ENCODE measurements at regions not wholly inside any gene's neighbourhood (a gene's known extent, or its start where the extent isn't known, plus 50 kb on each side); places are given as distances from the start of the nearest gene placed in this dataset.

DNA sequence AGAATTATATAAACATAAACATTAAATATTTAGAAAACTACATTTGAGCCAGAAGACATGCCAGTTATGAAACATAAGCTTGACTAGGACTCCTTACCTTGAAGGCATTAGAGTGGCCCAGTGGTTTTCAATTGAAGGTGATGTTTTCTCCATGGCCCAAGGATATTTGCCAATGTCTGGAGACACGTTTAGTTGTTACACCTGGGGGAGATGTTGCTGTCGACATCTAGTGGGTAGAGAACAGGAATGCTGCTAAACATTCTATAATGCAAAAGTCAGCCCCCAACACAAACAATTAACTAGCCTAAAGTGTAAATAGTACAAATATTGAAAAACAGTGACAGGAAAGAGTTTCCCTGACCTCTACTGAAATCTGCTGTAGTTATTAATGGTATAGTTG lies 200.9 kb upstream of the HS3ST5 start:
- no peaks in the 10 kb centered on the region for H3K36me3 Mint-ChIP-seq (ENCODE audit: low read depth)

DNA sequence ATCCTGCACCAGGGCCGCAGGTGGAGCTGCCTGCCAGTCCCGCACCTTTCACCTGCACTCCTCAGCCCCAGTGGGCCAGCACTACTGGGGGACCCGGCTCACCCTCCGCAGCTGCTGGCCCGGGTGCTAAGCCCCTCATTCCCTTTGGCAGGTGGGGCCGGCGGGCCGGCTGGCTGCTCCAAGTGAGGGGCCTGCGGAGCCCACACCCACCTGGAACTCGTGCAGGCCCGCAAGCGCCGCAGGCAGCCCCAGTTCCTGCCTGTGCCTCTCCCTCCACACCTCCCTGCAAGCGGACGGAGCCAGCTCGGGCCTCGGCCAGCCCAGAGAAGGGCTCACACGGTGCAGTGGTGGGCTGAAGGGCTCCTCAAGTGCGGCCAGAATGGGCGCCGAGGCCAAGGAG lies 199.0 kb upstream of the HS3ST5 start:
- POLR2A ChIA-PET = no interaction called here
- Mint-ChIP-seq H3K36me3 (ENCODE audit: low read depth) (no peaks in the 10 kb centered on the region), H3K4me3 (no peak overlapping the region), H3K27me3 (no peaks in the 10 kb centered on the region), H3K27ac (no peak overlapping the region), H3K4me1 (no peaks in the 10 kb centered on the region), H3K9me3 (peaks cover 8% of the 10 kb centered on the region)
- CTCF ChIA-PET = no interaction called here
- no peak for DNase-seq

More for the DNA sequence above, 200.9 kb upstream of the HS3ST5 start:
- Mint-ChIP-seq H3K4me3 (no peak overlapping the region), H3K4me1 (no peaks in the 10 kb centered on the region), H3K27me3 (no peaks in the 10 kb centered on the region), H3K27ac (no peak overlapping the region), H3K9me3 (peaks cover 8% of the 10 kb centered on the region)
- POLR2A ChIA-PET = no interaction called here
- DNase-seq = no peak
- CTCF ChIA-PET = no interaction called here

DNA sequence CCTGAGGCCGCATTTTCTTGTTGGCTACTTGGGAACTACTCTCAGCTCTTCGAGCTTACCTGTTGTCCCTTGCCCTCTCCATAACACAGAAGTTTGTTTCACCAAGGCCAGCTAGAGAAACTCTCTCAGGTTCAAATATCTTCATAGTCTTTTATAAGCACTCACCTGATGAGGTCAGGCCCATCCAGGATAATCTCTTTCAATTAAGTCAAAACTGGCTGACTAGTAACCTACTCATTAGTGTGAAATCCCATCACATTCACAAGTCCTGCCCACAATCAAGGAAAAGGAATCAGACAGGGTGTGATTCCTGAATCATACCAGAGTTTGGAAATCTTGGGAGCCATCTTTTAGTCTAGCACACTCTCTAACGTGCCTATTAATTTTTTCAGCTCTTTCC lies 195.2 kb upstream of the HS3ST5 start:
- Mint-ChIP-seq H3K27ac (no peak overlapping the region), H3K27me3 (no peaks in the 10 kb centered on the region), H3K4me3 (no peak overlapping the region), H3K9me3 (peaks cover 9% of the 10 kb centered on the region), H3K36me3 (ENCODE audit: low read depth) (no peaks in the 10 kb centered on the region), H3K4me1 (no peaks in the 10 kb centered on the region)
- ChIA-PET POLR2A (no interaction called here), CTCF (no interaction called here)
- DNase-seq = no peak

DNA sequence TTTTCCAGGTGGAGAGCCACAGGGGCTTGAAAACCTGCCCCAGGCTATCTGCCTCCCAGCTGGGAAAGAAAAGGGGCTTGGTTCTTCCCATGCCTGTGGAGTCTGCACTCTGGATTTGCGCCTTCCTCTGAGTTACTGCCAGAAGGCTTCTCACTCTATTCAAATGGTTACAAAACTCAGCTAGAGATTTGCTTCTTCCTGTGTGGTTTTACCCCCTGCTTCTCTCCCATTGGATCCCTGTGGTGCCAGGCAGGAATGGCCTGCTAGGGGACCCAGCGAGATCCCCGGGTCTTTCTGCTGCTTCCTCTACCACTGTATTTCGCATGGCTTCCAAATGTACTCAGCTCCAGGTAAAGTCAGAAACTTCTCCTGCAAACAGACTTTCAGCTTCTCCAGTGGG lies 192.0 kb upstream of the HS3ST5 start:
- no peak overlapping the region for H3K4me3 Mint-ChIP-seq
- POLR2A ChIA-PET = no interaction called here

DNA sequence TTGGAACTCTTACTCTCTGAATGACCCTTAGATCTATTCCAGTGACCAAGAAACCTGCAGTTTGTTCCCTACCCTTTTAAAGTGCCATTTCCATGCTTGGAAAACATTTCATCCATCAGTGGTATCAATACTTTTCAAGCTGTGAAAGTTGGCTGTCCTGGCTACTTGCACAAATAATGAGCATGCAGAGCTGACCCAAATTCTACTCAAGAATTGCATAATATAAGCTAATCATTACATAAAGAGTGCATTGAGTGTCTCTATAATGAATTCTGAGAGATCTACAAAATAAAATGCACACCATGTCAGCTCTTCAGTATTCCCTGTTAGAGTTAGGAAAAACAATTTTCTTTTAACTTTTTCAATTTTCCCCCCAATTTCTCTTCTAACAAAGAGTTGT lies 181.3 kb upstream of the HS3ST5 start:
- Mint-ChIP-seq H3K4me3 (no peak overlapping the region), H3K27me3 (no peaks in the 10 kb centered on the region), H3K4me1 (no peaks in the 10 kb centered on the region), H3K36me3 (ENCODE audit: low read depth) (no peaks in the 10 kb centered on the region), H3K9me3 (no peaks in the 10 kb centered on the region), H3K27ac (no peak overlapping the region)
- no peak for DNase-seq
- ChIA-PET CTCF (no interaction called here), POLR2A (no interaction called here)

More for the DNA sequence above, 192.0 kb upstream of the HS3ST5 start:
- no peak for DNase-seq
- Mint-ChIP-seq H3K27ac (no peak overlapping the region), H3K9me3 (peaks cover 5% of the 10 kb centered on the region), H3K36me3 (ENCODE audit: low read depth) (no peaks in the 10 kb centered on the region), H3K4me1 (no peaks in the 10 kb centered on the region), H3K27me3 (no peaks in the 10 kb centered on the region)
- CTCF ChIA-PET = no interaction called here

DNA sequence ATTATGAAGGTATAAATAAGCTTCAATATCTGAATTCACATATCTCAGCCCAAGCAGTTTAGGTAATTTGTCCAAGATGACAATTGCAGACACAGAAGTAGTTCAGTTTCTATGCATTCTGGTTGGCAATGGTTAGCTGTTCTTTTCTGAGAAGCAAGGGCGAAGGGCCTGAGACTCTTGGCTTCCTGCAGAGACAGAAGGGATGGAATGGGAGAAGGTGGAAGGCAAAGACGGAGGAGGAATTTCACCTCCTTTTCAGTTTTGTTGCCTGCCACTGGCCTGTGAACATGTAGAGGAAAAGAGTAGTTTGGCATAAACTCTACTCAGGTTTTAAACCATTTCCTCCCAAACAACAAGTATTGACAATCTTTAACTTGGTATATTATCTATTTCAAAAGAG lies 180.7 kb upstream of the HS3ST5 start:
- H3K9me3 Mint-ChIP-seq = no peaks in the 10 kb centered on the region
- H3K4me3 Mint-ChIP-seq = no peak overlapping the region
- H3K4me1 Mint-ChIP-seq = no peaks in the 10 kb centered on the region
- H3K27me3 Mint-ChIP-seq = no peaks in the 10 kb centered on the region
- ChIA-PET POLR2A (no interaction called here), CTCF (no interaction called here)
- no peaks in the 10 kb centered on the region for H3K36me3 Mint-ChIP-seq (ENCODE audit: low read depth)
- H3K27ac Mint-ChIP-seq = no peak overlapping the region
- DNase-seq = no peak

DNA sequence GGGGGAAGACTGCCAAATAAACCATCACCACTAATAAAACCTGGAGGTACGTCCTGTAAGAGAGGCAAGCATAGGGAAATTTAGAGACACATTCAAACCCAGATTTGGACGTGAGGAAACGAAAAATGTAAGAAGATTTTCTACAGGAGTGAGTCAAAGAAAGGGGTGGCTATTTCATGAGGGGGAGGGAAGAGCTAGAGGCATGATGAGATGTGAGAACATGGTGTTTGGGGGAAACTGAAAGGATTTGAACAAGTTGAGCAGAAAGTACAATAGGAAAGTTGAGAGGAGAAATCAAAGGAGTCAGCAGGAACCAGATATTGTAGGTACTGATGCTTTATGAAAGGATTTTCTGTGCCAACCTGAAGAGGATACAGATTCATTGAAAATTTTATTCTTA lies 179.1 kb upstream of the HS3ST5 start:
- Mint-ChIP-seq H3K27me3 (no peaks in the 10 kb centered on the region), H3K4me1 (no peaks in the 10 kb centered on the region), H3K36me3 (ENCODE audit: low read depth) (no peaks in the 10 kb centered on the region), H3K9me3 (no peaks in the 10 kb centered on the region), H3K4me3 (no peak overlapping the region), H3K27ac (no peak overlapping the region)
- POLR2A ChIA-PET = no interaction called here
- CTCF ChIA-PET = no interaction called here
- DNase-seq = no peak

DNA sequence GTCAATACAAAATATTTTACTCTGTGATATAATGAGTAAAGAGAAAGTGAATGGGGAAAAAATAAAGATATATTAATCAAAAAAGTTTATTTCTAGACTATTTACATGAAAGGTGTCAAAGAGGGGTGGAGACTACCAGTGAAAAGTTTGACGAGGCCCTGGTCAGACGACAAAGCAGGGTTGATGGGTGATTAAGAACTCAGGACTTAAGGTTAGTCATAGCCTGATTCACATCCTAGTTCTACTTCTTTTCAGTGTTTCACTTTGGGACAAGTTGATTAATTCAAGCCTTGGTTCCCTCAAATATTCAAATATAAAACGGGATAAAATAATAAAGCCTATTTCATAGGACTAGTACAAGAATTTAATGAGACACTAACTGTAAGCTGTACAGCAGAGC lies 178.2 kb upstream of the HS3ST5 start:
- DNase-seq = no peak
- Mint-ChIP-seq H3K9me3 (no peaks in the 10 kb centered on the region), H3K27ac (no peak overlapping the region), H3K4me3 (no peak overlapping the region), H3K27me3 (no peaks in the 10 kb centered on the region), H3K36me3 (ENCODE audit: low read depth) (no peaks in the 10 kb centered on the region), H3K4me1 (no peaks in the 10 kb centered on the region)
- CTCF ChIA-PET = no interaction called here
- POLR2A ChIA-PET = no interaction called here

DNA sequence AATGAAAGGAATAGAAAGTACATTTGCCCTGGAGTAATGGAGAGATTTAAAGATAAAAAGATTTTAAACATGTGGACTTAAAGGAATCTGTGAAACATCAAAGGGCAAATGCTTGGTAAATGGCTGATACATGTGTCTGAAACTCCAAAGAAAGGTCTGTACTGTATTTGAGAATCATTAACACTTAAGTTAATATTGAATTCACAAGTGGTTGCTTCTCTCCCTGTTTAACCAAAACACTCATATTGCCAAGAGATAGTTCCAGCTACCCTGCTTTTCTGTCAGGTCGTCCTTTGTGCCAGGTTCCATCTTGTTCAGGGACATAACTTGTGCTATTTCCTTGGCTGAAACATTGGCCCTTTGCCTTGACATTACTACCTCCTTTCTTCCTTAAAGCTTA lies 171.3 kb upstream of the HS3ST5 start:
- POLR2A ChIA-PET = no interaction called here
- Mint-ChIP-seq H3K4me3 (no peak overlapping the region), H3K9me3 (no peaks in the 10 kb centered on the region), H3K27me3 (no peaks in the 10 kb centered on the region), H3K36me3 (ENCODE audit: low read depth) (no peaks in the 10 kb centered on the region), H3K4me1 (no peaks in the 10 kb centered on the region), H3K27ac (no peak overlapping the region)
- DNase-seq = no peak
- CTCF ChIA-PET = no interaction called here

DNA sequence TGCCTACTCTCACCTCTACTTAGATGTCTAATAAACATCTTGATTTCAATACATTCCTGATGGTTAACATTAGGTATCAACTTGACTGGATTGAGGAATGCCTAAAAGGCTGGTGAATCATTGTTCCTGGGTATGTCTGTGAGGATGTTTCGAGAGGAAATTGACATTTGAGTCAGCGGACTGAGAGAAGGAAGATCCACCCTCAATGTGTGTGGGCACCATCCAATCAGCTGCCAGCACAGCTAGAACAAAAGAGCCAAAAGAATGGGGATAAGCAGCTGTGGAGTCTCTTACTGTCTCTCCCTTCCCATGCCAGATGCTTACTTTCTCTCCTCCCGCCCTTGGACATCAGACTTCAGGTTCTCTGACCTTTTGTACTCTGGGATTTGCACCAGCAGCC lies 128.6 kb upstream of the HS3ST5 start:
- DNase-seq = no peak
- CTCF ChIA-PET = no interaction called here

DNA sequence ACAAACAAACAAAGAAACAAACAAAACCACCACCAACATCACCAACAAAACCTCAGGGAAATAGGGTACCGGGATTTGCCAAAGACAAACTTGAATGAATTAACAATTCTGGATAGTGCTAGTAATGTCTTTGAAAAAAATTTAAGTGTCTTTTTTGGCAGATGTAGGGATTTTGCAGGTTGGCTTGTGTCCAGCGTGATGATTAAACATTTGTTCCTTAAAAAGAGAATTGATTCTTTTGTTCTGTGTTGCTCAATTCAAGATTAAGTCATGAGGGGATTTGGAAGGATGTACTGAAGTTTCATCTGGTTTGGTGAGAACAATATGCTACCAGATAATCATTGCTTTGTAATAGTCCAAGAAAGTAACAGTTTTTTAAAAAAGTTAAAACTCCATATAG lies 125.1 kb upstream of the HS3ST5 start:
- no peaks in the 10 kb centered on the region for H3K36me3 Mint-ChIP-seq (ENCODE audit: low read depth)

More for the DNA sequence above, 128.6 kb upstream of the HS3ST5 start:
- POLR2A ChIA-PET = no interaction called here
- no peaks in the 10 kb centered on the region for H3K9me3 Mint-ChIP-seq
- no peak overlapping the region for H3K27ac Mint-ChIP-seq
- H3K36me3 Mint-ChIP-seq (ENCODE audit: low read depth) = no peaks in the 10 kb centered on the region
- H3K27me3 Mint-ChIP-seq = no peaks in the 10 kb centered on the region
- no peak overlapping the region for H3K4me3 Mint-ChIP-seq
- H3K4me1 Mint-ChIP-seq = no peaks in the 10 kb centered on the region

DNA sequence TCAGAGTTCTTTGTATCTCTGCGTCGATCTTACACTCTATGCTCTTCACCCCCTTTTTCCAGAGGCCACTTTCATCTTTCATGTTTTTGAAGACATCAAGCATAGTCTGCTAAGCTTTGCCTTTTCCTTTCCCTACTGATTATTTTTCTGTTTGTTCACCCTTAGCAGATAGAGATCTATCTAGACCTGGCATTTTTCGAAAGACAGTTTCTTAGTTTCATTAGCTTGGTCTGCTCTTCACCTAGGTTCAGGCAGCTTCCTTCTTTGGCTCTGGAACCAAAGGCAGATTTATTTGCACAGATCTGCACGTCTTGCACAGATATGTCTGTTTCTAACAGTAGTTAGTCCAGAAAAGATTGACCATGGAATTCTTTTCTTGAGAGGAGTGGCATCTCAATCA lies 122.7 kb upstream of the HS3ST5 start:
- ChIA-PET POLR2A (no interaction called here), CTCF (no interaction called here)
- no peaks in the 10 kb centered on the region for H3K27me3 Mint-ChIP-seq
- DNase-seq = no peak
- H3K27ac Mint-ChIP-seq = no peak overlapping the region
- H3K4me1 Mint-ChIP-seq = no peaks in the 10 kb centered on the region
- H3K9me3 Mint-ChIP-seq = peaks cover 2% of the 10 kb centered on the region
- no peaks in the 10 kb centered on the region for H3K36me3 Mint-ChIP-seq (ENCODE audit: low read depth)
- no peak overlapping the region for H3K4me3 Mint-ChIP-seq

More for the DNA sequence above, 125.1 kb upstream of the HS3ST5 start:
- no peak for DNase-seq
- H3K27ac Mint-ChIP-seq = no peak overlapping the region
- POLR2A ChIA-PET = no interaction called here
- H3K27me3 Mint-ChIP-seq = no peaks in the 10 kb centered on the region
- peaks cover 2% of the 10 kb centered on the region for H3K9me3 Mint-ChIP-seq
- H3K4me1 Mint-ChIP-seq = no peaks in the 10 kb centered on the region
- CTCF ChIA-PET = no interaction called here
- no peak overlapping the region for H3K4me3 Mint-ChIP-seq

DNA sequence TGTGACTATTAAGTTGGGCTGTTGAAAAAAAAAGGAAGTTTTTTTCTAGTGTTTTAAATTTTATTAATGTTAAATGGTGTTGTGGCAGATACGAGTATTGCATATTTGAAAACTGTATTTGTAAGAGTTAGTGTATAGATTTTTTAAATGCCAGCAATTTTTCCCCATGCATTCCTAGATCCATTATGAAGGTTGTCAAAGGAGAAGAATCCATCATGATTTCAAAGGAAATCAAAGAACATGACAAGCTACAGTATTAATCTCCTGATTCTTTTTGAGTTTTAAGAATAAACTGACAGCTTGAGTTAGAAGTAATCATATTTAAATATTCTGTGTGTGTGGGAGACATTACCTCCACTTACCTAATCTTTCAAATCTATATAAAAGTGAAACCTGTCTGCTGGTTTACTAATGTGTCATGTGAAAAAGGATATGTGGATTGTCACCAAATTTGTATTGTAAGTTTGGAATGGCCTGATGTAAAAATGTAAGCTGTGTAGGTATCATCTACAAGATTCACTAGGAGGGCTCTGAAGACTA lies 111.0 kb upstream of the HS3ST5 start:
- no peaks in the 10 kb centered on the region for H3K9me3 Mint-ChIP-seq
- H3K4me1 Mint-ChIP-seq = no peaks in the 10 kb centered on the region
- ChIA-PET CTCF (no interaction called here), POLR2A (no interaction called here)
- H3K27ac Mint-ChIP-seq = no peak overlapping the region
- no peak for DNase-seq
- H3K4me3 Mint-ChIP-seq = no peak overlapping the region
- H3K36me3 Mint-ChIP-seq (ENCODE audit: low read depth) = no peaks in the 10 kb centered on the region
- H3K27me3 Mint-ChIP-seq = no peaks in the 10 kb centered on the region

DNA sequence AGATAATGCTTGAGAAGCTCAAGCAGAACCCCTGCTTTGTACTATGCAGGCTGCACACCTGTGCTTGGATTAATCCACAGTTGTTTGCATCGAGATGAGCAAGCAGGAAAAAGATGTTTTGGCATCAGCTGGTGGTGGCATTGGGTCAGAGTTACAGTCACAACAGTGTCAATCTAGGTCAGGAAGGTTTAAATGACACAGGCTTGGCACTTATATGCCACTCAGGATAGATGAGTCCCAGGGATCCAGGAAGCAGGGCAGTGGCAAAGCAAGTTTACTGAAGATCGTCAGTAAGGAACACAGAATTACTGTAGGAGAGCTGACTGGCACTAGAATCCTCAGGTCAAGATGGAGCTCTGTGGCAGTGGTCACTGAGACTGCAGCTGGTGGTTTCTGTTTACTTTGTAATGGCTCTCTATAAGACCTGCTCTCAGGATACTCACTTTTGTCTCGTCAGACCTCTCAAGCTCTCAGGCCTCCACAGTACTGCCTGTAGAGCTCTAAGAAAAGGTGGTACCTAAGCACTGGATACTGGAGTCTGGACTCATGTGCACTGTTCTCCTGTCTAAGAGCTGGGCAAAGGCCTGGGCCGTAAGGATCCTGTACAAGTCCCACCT lies 110.1 kb upstream of the HS3ST5 start:
- H3K36me3 Mint-ChIP-seq (ENCODE audit: low read depth) = no peaks in the 10 kb centered on the region
- H3K27ac Mint-ChIP-seq = no peak overlapping the region
- no peak overlapping the region for H3K4me3 Mint-ChIP-seq
- ChIA-PET POLR2A (no interaction called here), CTCF (no interaction called here)
- H3K9me3 Mint-ChIP-seq = no peaks in the 10 kb centered on the region
- no peaks in the 10 kb centered on the region for H3K27me3 Mint-ChIP-seq
- no peaks in the 10 kb centered on the region for H3K4me1 Mint-ChIP-seq
- DNase-seq = no peak

DNA sequence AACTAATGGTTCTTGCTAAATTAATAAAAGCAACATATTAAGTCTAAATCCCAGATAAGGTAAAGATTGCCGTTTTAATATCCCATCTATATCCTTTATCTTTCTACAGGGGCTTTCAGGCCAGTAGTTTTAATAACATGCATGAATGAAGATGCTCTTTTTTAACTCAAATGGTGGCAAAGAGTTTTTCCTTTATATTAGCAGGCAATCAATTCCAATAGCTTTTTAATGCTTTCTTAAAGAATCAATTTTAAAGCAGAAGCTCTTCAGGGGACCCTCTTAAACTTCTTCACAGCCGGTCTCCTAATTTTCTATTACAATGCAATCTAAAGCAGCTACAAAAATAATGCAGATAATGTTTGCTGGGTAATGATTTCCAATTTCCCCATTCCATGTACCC lies 107.8 kb upstream of the HS3ST5 start:
- ChIA-PET POLR2A (no interaction called here), CTCF (no interaction called here)
- no peak for DNase-seq
- no peaks in the 10 kb centered on the region for H3K9me3 Mint-ChIP-seq
- H3K27ac Mint-ChIP-seq = no peak overlapping the region
- H3K36me3 Mint-ChIP-seq (ENCODE audit: low read depth) = no peaks in the 10 kb centered on the region
- no peaks in the 10 kb centered on the region for H3K27me3 Mint-ChIP-seq
- H3K4me3 Mint-ChIP-seq = no peak overlapping the region
- no peaks in the 10 kb centered on the region for H3K4me1 Mint-ChIP-seq

All from activated CD4-positive, alpha-beta memory T cell treated with anti-CD3 and anti-CD28 coated beads, Interleukin-2, amount 10 ng/mL, durations not matched to agents 7 days and 5 days (primary cell).